ENCODE measurements at regions not wholly inside any gene's neighbourhood (a gene's known extent, or its start where the extent isn't known, plus 50 kb on each side); places are given as distances from the start of the nearest gene placed in this dataset.

DNA sequence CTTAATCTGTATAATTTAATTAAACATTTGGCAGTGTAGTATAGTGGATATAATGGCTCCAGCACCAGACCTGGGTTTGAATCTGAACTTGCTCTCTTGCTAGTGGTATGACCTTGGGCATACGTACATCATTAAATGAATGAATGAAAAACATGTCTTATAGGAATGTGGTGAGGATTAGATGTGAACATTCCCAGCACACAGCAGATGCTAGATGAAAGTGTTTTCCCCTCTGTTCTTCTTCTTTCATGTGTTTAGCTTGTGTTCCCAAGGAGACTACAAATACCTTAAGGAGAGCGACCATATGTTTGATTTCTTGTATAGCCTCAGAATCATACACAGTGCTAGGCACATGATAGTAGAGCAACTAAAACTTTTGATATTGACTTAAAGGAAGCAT, 56.5 kb downstream of the CT47B1 start:
- DNase-seq, result no peak

DNA sequence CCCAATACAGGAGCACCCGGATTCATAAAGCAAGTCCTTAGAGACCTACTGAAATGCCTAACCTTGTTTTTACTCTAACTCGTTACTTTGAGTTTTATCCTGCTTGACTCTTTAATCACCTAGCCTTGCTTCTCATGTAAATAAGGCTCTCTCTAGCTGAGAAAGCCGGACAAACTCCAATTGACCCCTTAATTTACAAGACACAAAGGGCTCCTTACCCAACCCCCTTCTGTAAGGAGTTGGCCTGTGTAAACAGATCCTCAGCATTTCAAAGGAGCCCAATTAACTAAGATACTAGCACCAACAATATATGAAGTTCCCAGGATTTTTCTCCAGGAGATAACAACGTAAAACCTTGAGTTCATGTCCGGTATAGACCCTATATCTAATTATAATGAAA, 61.7 kb downstream of the CT47B1 start:
- no peak for DNase-seq

DNA sequence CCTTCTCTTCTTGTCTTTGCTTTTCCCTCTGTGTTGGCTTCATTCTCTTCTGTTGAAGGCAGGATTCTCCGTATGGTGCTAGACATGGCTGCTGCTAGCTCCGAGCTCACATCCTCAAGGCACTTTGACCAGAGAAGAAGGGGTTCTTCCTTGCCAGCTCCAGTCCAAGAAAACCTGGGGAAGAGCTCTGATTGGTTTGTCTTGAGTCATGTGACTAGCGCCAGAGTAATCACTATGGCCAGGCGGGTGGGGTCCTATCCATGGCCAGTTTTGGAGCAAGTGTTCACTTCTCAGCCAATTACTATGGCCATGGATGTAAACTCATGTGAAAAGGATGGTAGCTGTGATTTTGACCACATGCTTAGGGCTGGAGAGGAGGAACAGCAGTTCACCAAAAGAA, 74.2 kb downstream of the CT47B1 start:
- DNase-seq, result no peak

DNA sequence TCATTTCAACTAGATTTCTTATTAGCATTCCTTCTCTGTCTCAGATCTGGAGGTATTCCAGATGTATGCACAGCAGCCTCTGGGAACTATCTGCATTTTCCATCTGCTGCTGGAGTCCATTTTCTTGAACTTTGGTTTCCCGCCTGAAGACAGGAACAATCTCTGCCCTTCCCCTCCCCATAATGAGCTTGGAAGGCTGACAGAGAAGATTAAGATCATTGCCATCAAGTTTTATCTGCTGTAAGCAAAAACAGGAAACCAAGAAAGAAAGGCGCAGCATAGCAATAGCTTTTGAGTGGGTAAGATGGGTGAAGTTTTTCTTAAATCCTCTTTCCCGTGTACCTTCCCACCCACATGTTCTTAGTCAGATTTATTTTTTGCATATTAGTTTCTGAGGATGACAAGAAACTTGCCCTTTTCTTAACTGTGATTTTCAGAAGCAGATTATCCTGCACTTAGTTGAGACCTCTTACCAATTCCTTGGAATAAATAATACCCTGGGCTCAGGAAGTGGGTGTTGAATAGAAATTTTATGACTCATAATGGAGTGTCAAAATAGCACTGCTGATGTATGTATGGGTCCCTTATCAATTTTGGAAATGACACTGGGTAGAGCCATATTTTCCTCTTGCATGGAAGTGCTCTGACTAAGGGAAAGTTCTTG, 78.3 kb downstream of the CT47B1 start:
- DNase-seq, result no peak

DNA sequence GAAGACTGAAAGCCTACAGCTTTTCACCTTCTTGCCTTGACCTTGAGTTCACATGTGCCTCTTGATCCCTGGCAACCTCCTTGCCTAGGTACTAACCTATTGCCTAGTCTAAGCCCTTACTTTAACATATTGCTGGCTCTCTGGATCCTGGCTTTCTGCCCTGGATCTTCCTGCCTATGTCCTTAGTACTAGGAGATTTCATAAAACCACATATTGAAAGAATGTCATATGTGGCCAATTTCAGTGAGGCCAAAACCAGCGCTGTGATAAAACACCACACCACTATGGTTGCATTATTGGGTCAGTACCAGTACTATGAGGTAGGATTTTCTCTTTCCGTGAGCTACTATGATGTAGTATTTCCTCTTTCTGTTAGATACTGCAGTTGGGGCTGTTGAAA, 80.4 kb downstream of the CT47B1 start:
- no peak for DNase-seq

DNA sequence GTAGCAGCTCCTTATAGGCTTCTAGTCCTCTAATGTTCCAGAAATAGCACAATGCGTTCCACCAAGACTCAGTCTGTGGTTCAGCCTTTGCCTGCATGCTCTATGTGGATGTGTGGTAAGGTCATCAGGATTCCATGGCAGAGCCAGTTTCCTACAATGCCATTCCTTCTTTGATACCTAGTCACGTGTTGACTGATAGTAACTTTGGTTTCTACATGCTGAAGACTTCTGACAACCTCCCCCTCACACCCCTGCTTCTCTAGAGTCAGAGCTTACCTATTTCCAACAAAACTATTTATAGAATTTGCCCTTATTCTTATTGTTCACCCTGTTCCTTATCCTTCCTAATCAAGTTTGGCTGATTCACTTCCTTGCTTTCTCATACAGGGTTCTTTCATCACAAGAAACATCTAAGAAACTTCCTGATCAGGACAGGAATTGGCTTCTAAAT, 81.1 kb downstream of the CT47B1 start:
- no peak for DNase-seq

DNA sequence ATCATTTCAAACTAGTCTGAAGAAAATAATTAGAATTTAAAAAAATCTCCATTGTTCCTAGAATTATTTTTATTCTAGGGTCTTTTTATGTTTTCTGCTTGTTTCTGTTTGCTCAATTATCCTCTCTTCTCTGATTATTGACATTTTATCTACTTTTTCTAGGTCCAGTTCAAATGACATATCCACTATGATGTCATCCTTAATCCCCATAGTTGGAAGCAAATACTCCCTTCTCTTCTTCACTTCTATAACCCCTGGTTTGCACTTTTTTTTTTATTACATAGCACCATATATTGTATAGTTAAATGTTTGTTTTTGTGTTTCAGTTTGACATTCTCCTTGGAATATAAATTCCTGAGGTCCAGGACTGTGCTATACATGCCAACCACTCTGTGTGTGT, 82.6 kb downstream of the CT47B1 start:
- no peak for DNase-seq

DNA sequence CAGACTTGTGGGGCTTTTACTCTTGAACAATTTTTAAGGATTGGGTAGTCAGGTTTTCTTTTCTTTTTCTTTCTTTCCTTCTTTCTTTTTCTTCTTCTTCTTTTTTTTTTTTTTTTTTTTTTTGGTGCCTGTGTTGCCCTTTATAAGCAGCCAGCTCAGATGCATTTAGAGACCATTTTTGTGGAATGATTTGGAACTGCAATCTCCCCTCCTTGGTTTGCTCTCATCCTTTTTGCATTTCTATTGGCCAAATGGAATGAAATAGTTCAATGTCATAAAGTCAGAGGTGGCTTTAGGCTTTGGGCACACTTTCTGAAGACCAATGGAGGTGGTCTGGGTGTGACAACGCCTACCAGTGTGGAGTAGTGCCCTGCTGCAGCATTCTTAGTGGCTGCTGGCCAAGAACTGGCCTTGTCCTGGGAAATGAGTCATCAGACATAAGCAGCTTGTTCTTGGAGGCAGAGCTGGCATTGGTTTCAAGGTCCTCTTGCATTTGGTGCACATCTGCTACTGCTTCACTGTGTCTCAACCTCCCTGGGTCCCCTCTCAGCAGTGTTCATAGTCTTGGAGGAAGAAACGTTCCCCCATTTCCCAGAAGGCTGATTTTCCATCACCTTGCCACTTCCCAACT, 84.5 kb downstream of the CT47B1 start:
- DNase-seq, result no peak

DNA sequence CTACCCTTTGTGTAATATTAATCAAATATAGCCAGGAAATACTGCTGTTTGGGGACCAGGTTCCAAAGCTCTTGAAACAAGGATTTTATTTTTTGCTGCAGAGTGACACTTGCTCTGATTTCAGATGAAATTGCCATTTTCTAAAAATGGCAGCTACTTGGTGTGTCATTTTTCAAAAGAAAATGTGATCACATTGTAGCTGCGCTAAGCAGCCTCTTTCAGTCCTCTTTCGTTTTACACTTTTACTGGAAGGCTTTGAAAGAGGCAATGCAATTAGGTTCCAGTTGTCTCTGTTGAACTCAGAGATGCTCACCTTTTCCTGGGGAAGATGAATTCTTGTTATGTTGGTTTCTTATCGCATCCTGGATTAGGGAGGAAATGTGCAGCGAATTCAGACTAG, 85.1 kb downstream of the CT47B1 start:
- DNase-seq, result no peak

GRCh38 chrX:120790118-120790517, 85.5 kb downstream of the CT47B1 start:
- DNase-seq, result peak in 3 of 5 donors; percentile 11 to 63 (median 19)

DNA sequence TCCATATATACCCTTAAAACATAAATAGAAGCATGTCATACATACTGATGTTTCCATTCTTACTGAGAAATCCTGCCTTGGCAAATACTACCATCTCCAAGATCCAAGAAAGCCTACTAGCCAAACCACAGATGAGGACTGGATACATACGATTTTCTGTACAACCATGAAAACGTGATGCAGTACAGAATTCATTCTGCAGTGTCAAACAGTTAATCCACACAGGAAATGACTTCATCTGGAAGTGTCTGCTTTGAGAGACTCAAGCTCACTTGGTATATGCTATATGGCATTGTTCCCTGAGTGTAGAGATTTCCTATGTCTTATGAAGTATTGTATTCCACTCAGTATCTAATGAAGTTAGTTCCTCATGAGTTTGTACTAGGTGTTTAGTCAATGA, 94.3 kb downstream of the CT47B1 start:
- no peak for DNase-seq

DNA sequence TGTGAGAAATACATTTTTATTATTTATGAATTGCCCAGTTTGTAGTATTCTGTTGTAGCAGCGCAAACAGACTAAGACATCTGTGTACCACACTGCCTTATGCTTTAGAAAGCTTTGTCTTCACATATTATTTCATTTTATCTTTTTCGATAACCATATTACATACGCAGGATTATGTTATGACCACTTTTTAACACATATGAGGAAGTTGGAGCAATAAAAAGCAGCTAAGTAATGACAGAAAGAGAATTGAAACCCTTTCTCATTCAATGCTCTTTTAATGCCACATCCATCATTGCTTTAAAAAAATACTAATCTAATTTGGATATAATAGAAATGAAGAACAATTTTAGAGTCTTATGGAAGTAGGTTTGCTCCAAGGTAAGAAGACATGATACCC, 99.7 kb downstream of the CT47B1 start:
- no peak for DNase-seq

DNA sequence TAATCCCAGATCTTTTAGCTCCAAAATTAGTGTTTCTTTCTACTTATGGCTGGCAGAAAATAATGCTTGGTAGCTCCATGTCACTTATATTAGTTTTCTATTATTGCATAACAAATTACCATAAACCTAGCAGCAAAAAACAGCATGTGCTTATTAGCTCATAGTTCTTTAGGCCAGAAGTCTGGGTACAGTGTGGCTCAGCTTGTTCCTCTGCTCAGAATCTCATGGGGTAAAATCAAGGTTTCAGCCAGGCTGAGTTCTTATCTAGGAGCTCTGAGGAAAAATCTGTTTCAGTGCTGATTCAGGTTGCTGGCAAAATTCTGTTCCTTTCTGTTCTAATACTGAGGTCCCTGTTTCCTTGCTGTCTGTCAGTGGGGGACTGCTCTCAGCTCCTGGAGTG, 101.1 kb downstream of the CT47B1 start:
- no peak for DNase-seq

DNA sequence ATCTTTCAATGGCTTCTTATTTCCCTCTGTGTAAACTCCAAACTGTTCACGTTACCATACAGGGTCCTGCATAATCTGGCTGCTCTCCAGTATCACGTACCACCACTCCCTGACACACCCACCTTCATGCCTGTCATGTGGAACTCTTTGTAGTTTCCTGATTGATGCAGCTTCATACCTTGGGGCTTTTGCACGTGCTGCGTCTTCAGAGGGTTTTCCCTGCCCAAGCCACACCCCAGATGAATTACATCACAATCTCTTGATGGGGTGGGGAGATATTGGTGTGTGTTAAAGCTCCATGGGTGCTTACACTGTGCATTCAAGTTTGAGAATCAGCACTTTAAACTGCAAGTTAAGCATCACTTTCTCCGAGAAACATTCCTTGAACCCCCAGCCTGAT, 101.9 kb downstream of the CT47B1 start:
- no peak for DNase-seq

- DNase-seq, result peak in 1 of 5 donors; percentile 34
Observed at GRCh38 chrX:120769576-120770341, 105.9 kb downstream of the CT47B1 start.

DNA sequence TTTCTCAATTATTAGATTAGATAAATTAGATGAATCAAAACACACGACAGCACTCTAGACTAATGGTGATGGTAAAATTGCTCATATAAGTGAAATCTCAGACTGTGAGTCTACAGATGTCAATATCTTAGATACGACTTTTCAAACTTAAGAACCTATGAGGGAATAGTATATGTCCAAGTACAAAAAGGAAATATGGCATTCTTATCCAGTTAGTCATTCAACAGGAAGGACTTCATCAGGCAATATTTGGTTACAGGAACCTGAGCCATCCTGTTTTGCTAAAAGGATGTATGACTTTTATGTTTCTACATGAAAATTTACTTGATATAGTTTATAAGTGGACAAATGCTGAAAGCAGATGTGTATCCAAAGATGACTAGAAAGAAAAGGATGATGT, 107.0 kb downstream of the CT47B1 start:
- DNase-seq, result no peak

DNA sequence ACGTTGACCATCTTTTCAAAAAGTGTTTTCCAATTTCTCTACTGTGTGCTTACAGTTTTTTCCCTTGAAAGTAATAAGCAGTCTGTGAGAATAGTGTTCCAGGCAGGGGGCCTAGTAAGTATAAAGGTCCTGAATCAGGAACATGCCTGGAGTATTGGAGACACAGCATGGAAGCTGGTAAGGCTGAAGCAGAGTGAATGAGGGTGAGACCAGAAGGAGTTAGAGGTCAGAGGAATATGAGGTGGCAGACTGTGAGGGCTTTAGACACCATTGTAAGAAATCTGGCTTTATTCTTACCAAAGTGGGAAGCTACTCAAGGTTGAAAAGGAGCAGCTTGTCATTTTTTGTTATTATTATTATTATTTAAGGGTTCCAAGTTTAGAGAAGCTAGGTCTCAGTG, 107.4 kb downstream of the CT47B1 start:
- no peak for DNase-seq

DNA sequence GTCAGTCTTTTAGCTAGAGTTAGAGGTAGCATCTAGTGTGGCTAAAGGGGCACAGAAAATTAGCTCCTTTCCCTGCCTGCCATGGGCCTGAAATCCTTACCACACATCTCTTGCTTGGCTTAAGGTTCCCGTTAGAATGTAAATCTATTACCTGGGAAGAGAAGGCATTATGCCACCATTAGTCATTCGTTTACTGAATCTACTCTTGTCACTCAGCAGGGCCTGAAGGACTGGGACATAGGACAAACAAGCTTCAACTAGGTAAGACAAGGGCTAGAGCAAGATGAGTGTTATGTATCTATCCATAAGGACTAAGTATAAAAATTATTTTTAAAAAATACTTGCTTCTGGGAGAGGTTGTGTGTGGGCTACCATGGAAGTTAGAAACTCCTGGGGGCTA, 112.4 kb downstream of the CT47B1 start:
- DNase-seq, result no peak

GRCh38 chrX:120761810-120762209, 113.9 kb downstream of the CT47B1 start:
- no peak for DNase-seq

- DNase-seq, result no peak
Observed at GRCh38 chrX:120759685-120760084, 116.0 kb downstream of the CT47B1 start.

DNA sequence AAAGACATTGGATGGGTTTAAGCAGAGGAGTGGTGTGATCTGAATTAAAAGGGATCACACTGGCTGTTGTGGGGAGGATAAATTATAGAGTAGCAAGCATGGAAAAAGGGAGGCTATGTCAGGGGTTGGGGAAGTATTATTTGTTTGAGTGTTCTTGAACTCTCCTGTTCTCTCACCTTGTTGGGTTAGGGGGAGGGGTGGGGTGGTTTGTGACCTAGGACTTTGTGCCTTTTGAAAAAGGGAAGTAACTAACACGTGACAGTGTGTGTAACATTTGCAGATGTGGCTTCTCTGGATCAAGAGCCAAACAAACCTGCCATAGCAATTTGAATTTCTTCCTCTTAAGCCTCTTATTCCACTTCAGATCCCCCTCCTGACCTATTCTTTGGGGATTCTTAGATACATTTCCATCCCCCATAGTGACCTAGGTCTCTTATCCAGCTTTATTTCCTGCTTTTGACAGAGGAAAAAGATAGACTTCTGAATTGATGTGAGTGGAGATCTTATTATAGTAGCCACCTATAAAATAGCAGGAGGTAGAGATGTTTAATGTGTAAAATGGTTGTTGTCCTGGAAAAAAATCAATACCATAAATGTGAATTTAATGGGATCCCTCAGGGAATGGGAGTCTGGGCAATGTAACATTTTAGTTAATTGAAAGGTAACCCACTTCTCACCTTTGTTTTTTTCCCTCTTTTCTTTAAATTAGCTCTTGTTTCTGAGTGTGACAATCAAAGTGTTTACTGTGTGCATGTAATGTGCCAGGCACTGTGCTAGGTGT, 120.4 kb downstream of the CT47B1 start:
- peak in 1 of 5 donors; percentile 4 for DNase-seq

DNA sequence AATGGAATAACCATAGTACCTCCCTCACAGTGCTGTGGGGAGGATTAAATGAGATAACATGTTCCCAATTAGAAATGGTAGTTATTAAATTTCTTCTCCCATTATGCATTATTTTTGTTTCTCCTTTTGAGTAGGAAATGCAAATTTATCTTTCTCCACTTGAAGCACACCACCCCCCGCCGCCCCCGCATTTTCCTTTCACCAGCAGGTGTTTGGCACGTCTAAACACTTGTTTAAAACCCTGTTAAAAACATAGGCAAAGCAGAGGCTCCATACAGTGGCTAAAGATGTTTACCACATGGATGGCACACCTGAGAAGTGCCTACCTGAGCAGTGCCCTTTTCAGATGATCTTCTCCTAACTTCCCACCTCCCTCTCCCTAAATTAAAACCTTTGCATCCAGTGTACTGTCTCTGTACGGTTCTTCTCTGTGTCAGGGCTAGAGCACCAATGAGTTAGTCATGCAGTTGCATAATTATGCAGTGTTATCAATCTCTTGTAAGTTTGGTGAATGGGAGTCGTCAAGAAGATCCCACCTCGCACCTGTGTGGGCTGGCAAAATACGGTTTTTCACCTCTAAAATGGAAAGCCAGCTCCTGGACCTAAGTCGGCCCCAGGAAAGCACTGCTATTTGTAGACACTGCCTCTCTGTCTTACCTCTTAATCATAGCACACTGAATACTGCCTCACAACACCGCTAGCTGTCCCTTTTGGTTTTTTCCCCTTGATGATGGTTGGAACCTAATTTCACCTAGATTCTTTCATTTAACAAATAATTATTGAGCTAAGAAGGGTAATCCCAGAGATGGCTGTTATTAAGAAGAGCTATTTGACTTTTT, 122.0 kb downstream of the CT47B1 start:
- DNase-seq, result no peak
